GF-D8 (cell line): ENCODE measurements at regions not wholly inside any gene's neighbourhood (a gene's known extent, or its start where the extent isn't known, plus 50 kb on each side); places are given as distances from the start of the nearest gene placed in this dataset.
"Not testable (repeated sequence)": the region's sequence is repeated elsewhere in the genome, so short reads cannot be mapped to it uniquely, and the experiment has no call there.

Source experiments
- DNase-seq: peaks from one replicate; lab custom pipeline; 2025; lab: John Stamatoyannopoulos, UW

- DNase-seq = no peak
Observed at GRCh38 chr5:118377420-118377819, 610.9 kb downstream of the DTWD2 start.

- no peak for DNase-seq
Observed at GRCh38 chr5:118371973-118372831, 616.1 kb downstream of the DTWD2 start.

GRCh38 chr5:118366429-118366828, 621.9 kb downstream of the DTWD2 start:
- no peak for DNase-seq

- DNase-seq = no peak
Observed at GRCh38 chr5:118365718-118366117, 622.6 kb downstream of the DTWD2 start.

- no peak for DNase-seq
Observed at GRCh38 chr5:118354797-118355196, 633.5 kb downstream of the DTWD2 start.

- no peak for DNase-seq
Observed at GRCh38 chr5:118353970-118354369, 634.4 kb downstream of the DTWD2 start.

- no peak for DNase-seq
Observed at GRCh38 chr5:118336468-118336867, 651.9 kb downstream of the DTWD2 start.

GRCh38 chr5:118327389-118327788, 661.0 kb downstream of the DTWD2 start:
- no peak for DNase-seq

GRCh38 chr5:118326481-118327045, 661.8 kb downstream of the DTWD2 start:
- DNase-seq = no peak

GRCh38 chr5:118325931-118326330, 662.4 kb downstream of the DTWD2 start:
- no peak for DNase-seq

GRCh38 chr5:118323723-118324122, 664.6 kb downstream of the DTWD2 start:
- DNase-seq = not testable (repeated sequence)

GRCh38 chr5:118321081-118321480, 667.3 kb downstream of the DTWD2 start:
- no peak for DNase-seq

- no peak for DNase-seq
Observed at GRCh38 chr5:118320121-118320520, 668.2 kb downstream of the DTWD2 start.

- DNase-seq = no peak
Observed at GRCh38 chr5:118314931-118315330, 673.4 kb downstream of the DTWD2 start.

- no peak for DNase-seq
Observed at GRCh38 chr5:118311103-118311819, 677.1 kb downstream of the DTWD2 start.

GRCh38 chr5:118310401-118310800, 677.9 kb downstream of the DTWD2 start:
- no peak for DNase-seq

GRCh38 chr5:118303296-118303695, 685.1 kb downstream of the DTWD2 start:
- no peak for DNase-seq

- no peak for DNase-seq
Observed at GRCh38 chr5:118302786-118303185, 685.6 kb downstream of the DTWD2 start.

- DNase-seq = no peak
Observed at GRCh38 chr5:118301696-118302095, 686.7 kb downstream of the DTWD2 start.

GRCh38 chr5:118295045-118295444, 693.3 kb downstream of the DTWD2 start:
- no peak for DNase-seq

- DNase-seq = no peak
Observed at GRCh38 chr5:118293378-118293777, 695.0 kb downstream of the DTWD2 start.

- no peak for DNase-seq
Observed at GRCh38 chr5:118290204-118290603, 698.1 kb downstream of the DTWD2 start.

- not testable (repeated sequence) for DNase-seq
Observed at GRCh38 chr5:118284230-118284629, 704.1 kb downstream of the DTWD2 start.
